H9 (cell line): ENCODE measurements at regions not wholly inside any gene's neighbourhood (a gene's known extent, or its start where the extent isn't known, plus 50 kb on each side); places are given as distances from the start of the nearest gene placed in this dataset.

Source experiments
- DNase-seq: peaks from one replicate; pipeline ENCODE4 v3.0.0-alpha.2; 2017
- H2AFZ ChIP-seq: one replicate; pipeline ENCODE4 v1.6.1; 2013; ENCODE audit warnings: mild to moderate bottlenecking, low read length, control low read depth, moderate library complexity
- H2AK5ac ChIP-seq: 2 replicates; pipeline ENCODE4 v1.6.1; 2013; ENCODE audit warnings: low read length, control low read depth, mixed read lengths; ENCODE audit not compliant: insufficient read length
- H2BK120ac ChIP-seq: one replicate; pipeline ENCODE4 v1.6.1; 2013; ENCODE audit warnings: low read depth, mild to moderate bottlenecking, low read length, control low read depth, inconsistent platforms; ENCODE audit not compliant: poor library complexity, severe bottlenecking
- H2BK12ac ChIP-seq: 2 replicates; pipeline ENCODE4 v1.6.1; 2013; ENCODE audit warnings: low read length, control low read depth, mixed read lengths, low read depth; ENCODE audit not compliant: insufficient read length
- H2BK15ac ChIP-seq: 2 replicates; pipeline ENCODE4 v1.6.1; 2013; ENCODE audit warnings: low read depth, low read length, control low read depth
- H2BK20ac ChIP-seq: one replicate; pipeline ENCODE4 v1.6.1; 2013; ENCODE audit warnings: low read depth, mild to moderate bottlenecking, low read length, control low read depth, inconsistent platforms; ENCODE audit not compliant: poor library complexity, severe bottlenecking
- H2BK5ac ChIP-seq: 2 replicates; pipeline ENCODE4 v1.6.1; 2013; ENCODE audit warnings: low read length, control low read depth, mixed read lengths; ENCODE audit not compliant: insufficient read length
- H3K14ac ChIP-seq: 2 replicates; pipeline ENCODE4 v1.6.1; 2013; ENCODE audit warnings: low read length, control low read depth; ENCODE audit not compliant: insufficient read depth
- H3K18ac ChIP-seq: 2 replicates; pipeline ENCODE4 v1.6.1; 2013; ENCODE audit warnings: low read depth, mild to moderate bottlenecking, mixed read lengths, low read length, control low read depth; ENCODE audit not compliant: insufficient read length
- H3K23ac ChIP-seq: 2 replicates; pipeline ENCODE4 v1.6.1; 2013; ENCODE audit warnings: low read length, control low read depth, mixed read lengths, low read depth; ENCODE audit not compliant: insufficient read length
- H3K23me2 ChIP-seq: 2 replicates; pipeline ENCODE4 v1.6.1; 2013; ENCODE audit warnings: low read depth, mild to moderate bottlenecking, mixed read lengths, low read length, control low read depth; ENCODE audit not compliant: insufficient read length, poor library complexity, severe bottlenecking
- H3K27ac ChIP-seq: 2 replicates; pipeline ENCODE4 v1.5.1; 2013; ENCODE audit warnings: low read length, control low read depth, mixed read lengths, low read depth; ENCODE audit not compliant: insufficient read length
- H3K27me3 ChIP-seq: 2 replicates; pipeline ENCODE4 v1.6.1; 2013; ENCODE audit warnings: low read length, control low read depth, inconsistent platforms; ENCODE audit not compliant: insufficient read depth
- H3K4ac ChIP-seq: 2 replicates; pipeline ENCODE4 v1.6.1; 2013; ENCODE audit warnings: low read depth, mild to moderate bottlenecking, control low read depth, inconsistent platforms, low read length, moderate library complexity
- H3K4me1 ChIP-seq: 2 replicates; pipeline ENCODE4 v1.6.1; 2013; ENCODE audit warnings: low read length, control low read depth, inconsistent platforms; ENCODE audit not compliant: insufficient read depth
- H3K4me2 ChIP-seq: 2 replicates; pipeline ENCODE4 v1.6.1; 2013; ENCODE audit warnings: low read length, control low read depth, mixed read lengths; ENCODE audit not compliant: insufficient read length, insufficient read depth
- H3K56ac ChIP-seq: 2 replicates; pipeline ENCODE4 v1.6.1; 2013; ENCODE audit warnings: low read depth, mild to moderate bottlenecking, mixed read lengths, low read length, control low read depth; ENCODE audit not compliant: insufficient read length
- H3K79me1 ChIP-seq: 2 replicates; pipeline ENCODE4 v1.6.1; 2013; ENCODE audit warnings: low read depth, mild to moderate bottlenecking, moderate library complexity, low read length, control low read depth, inconsistent platforms; ENCODE audit not compliant: insufficient read depth, poor library complexity, severe bottlenecking
- H3K79me2 ChIP-seq: 2 replicates; pipeline ENCODE4 v1.6.1; 2013; ENCODE audit warnings: low read length, control low read depth, inconsistent platforms; ENCODE audit not compliant: insufficient read depth
- H3K9ac ChIP-seq: 2 replicates; pipeline ENCODE4 v1.6.1; 2013; ENCODE audit warnings: low read length, control low read depth, mixed read lengths; ENCODE audit not compliant: insufficient read length; ENCODE audit errors: extremely low read depth
- H3K9me3 ChIP-seq: one replicate; pipeline ENCODE4 v1.6.1; 2013; ENCODE audit warnings: low read depth, low read length, inconsistent platforms; ENCODE audit not compliant: control insufficient read depth
- H3T11ph ChIP-seq: one replicate; pipeline ENCODE4 v1.6.1; 2013; ENCODE audit warnings: mild to moderate bottlenecking, low read length, control low read depth, inconsistent platforms
- H4K20me1 ChIP-seq: one replicate; pipeline ENCODE4 v1.6.1; 2013; ENCODE audit not compliant: control insufficient read depth, insufficient read length, insufficient read depth
- H4K5ac ChIP-seq: 2 replicates; pipeline ENCODE4 v1.6.1; 2013; ENCODE audit warnings: low read depth, mild to moderate bottlenecking, mixed read lengths, low read length, control low read depth; ENCODE audit not compliant: insufficient read length
- H4K8ac ChIP-seq: replicated peaks from 2 replicates; pipeline ENCODE4 v1.6.1; 2013; ENCODE audit warnings: low read length, control low read depth, mixed read lengths, low read depth; ENCODE audit not compliant: insufficient read length
- H4K91ac ChIP-seq: 2 replicates; pipeline ENCODE4 v1.6.1; 2013; ENCODE audit warnings: low read depth, mild to moderate bottlenecking, moderate library complexity, mixed read lengths, low read length, control low read depth; ENCODE audit not compliant: insufficient read length
- H3K27ac Mint-ChIP-seq, 3 experiments: 2 replicates in 2 of 3; 3 replicates in 1 of 3; pipeline ENCODE4 v1.8.0; 2020 to 2021; ENCODE audit warnings: mixed read lengths in 3 of 3, mild to moderate bottlenecking in 1 of 3, moderate library complexity in 1 of 3
- H3K27me3 Mint-ChIP-seq: 2 replicates; pipeline ENCODE4 v1.8.0; 2021; ENCODE audit warnings: low read depth, mild to moderate bottlenecking, moderate library complexity, mixed read lengths
- H3K36me3 Mint-ChIP-seq, 3 experiments: 2 replicates in 2 of 3; 3 replicates in 1 of 3; pipeline ENCODE4 v1.8.0; 2020 to 2021; ENCODE audit warnings: low read depth in 3 of 3, mixed read lengths in 3 of 3; ENCODE audit not compliant: insufficient read depth in 1 of 3
- H3K4me1 Mint-ChIP-seq, 2 experiments: 2 replicates each; pipeline ENCODE4 v1.8.0; 2020; ENCODE audit warnings: mixed read lengths in 2 of 2
- H3K4me3 Mint-ChIP-seq, 2 experiments: 2 replicates in 1 of 2; 3 replicates in 1 of 2; pipeline ENCODE4 v1.8.0; 2020 to 2021; ENCODE audit warnings: mild to moderate bottlenecking in 2 of 2, mixed read lengths in 2 of 2, moderate library complexity in 1 of 2
- H3K9me3 Mint-ChIP-seq, 2 experiments: 2 replicates in 1 of 2; 3 replicates in 1 of 2; pipeline ENCODE4 v1.8.0; 2020; ENCODE audit warnings: mild to moderate bottlenecking in 2 of 2, mixed read lengths in 2 of 2, moderate library complexity in 1 of 2
- WGBS: extraction: QIAGEN DNeasy Blood & Tissue Kit; methylation state at CpG from one replicate; pipeline ENCODE4 v1.1.7; 2013; ENCODE audit warnings: missing lambda C conversion rate, low lambda C conversion rate, mixed read lengths; ENCODE audit not compliant: insufficient read length; ENCODE audit errors: extremely low coverage; 5-methylcytosine and 5-hydroxymethylcytosine counted together
- TF ChIP-seq, protein P1 (sequence below): fragments of 200-600 bp; sonication (generic); conservative IDR thresholded peaks from 3 replicates; pipeline ENCODE4 v1.8.0; 2021; ENCODE audit warnings: antibody characterized with exemption, mild to moderate bottlenecking

DNA sequence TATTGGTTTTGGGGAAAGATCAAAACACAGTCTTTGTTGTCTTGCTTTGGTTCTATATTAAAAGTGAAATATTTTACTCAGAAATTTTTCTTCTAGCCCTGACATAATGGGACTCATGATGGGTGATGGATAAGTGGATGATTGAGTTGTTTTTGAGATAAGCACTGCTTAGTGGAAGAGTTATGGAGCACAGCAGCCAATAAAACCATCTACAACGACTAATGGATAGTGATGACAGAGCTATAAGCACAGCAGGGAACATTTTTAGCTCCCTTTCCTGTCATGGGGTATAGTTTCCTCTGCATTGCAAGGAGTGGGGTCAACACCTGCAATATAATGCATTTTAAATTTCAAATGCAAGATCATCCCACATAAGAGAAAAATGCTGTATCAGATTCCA is 812.4 kb downstream of the STPG2 start:
- Histone ChIP-seq H4K8ac (no peak overlapping the region), H3K79me2 (no peaks in the 10 kb centered on the region), H3K4ac (no peak overlapping the region), H2AK5ac (no peak overlapping the region), H4K20me1 (no peaks in the 10 kb centered on the region), H3K23ac (no peak overlapping the region), H3K4me1 (no peaks in the 10 kb centered on the region), H4K5ac (no peak overlapping the region), H2BK15ac (no peak overlapping the region), H3K4me2 (no peak overlapping the region), H3K27me3 (no peaks in the 10 kb centered on the region), H3K18ac (no peak overlapping the region), H3K56ac (no peak overlapping the region), H3K9me3 (no peaks in the 10 kb centered on the region), H4K91ac (no peak overlapping the region), H3K79me1 (no peaks in the 10 kb centered on the region), H3K14ac (no peak overlapping the region), H3K23me2 (no peaks in the 10 kb centered on the region), H2BK12ac (no peak overlapping the region), H2BK20ac (no peak overlapping the region), H3K9ac (no peak overlapping the region), H3T11ph (no peak overlapping the region), H3K27ac (no peak overlapping the region), H2AFZ (no peak overlapping the region), H2BK5ac (no peak overlapping the region), H2BK120ac (no peak overlapping the region)
- DNase-seq, result no peak
- TF ChIP-seq, protein P1, sequence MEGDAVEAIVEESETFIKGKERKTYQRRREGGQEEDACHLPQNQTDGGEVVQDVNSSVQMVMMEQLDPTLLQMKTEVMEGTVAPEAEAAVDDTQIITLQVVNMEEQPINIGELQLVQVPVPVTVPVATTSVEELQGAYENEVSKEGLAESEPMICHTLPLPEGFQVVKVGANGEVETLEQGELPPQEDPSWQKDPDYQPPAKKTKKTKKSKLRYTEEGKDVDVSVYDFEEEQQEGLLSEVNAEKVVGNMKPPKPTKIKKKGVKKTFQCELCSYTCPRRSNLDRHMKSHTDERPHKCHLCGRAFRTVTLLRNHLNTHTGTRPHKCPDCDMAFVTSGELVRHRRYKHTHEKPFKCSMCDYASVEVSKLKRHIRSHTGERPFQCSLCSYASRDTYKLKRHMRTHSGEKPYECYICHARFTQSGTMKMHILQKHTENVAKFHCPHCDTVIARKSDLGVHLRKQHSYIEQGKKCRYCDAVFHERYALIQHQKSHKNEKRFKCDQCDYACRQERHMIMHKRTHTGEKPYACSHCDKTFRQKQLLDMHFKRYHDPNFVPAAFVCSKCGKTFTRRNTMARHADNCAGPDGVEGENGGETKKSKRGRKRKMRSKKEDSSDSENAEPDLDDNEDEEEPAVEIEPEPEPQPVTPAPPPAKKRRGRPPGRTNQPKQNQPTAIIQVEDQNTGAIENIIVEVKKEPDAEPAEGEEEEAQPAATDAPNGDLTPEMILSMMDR, result no peak
- Mint-ChIP-seq H3K27me3 (no peaks in the 10 kb centered on the region), H3K36me3 (peaks cover 4 to 9% (median 6%) of the 10 kb centered on the region in 3 experiments; a peak in 3 of 7 replicates), H3K27ac (no peak overlapping the region), H3K4me3 (no peak overlapping the region), H3K9me3 (peaks cover 9 to 13% of the 10 kb centered on the region in 2 experiments; a peak in 4 of 5 replicates), H3K4me1 (0 out of 4 replicates have a peak, but pooled peaks cover 2 to 5% of the 10 kb centered on the region in 2 experiments)
- no CpG with 5 or more reads among the region's 1 CpG for WGBS
